ENCODE measurements at regions not wholly inside any gene's neighbourhood (a gene's known extent, or its start where the extent isn't known, plus 50 kb on each side); places are given as distances from the start of the nearest gene placed in this dataset.

DNA sequence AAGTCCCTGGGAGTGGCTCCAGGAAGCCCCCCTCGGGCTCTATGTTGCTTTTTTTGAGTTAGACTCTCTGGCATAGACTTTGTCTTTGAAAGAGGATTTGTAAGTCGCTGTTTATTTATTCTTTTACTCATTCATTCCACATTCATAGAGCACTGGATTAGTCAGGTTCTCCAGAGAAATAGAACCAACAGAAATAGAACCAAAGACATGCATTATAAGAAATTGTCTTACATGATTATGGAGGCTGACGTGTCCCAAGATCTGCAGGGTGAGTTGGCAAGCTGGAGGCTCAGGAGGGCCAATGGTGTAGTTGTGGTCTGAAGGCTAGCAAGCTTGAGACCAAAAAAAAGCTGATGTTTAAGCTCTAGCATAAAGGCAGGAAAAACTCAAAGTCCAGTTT is 98.3 kb upstream of the CHD6 start:
- H3K4me3 Mint-ChIP-seq: no peak overlapping the region
- H3F3A ChIP-seq (replicated peaks; ENCODE audit: low read depth): no peaks in the 10 kb centered on the region
- H3K79me2 ChIP-seq (replicated peaks; ENCODE audit: insufficient read depth): no peaks in the 10 kb centered on the region
- H3K27me3 Mint-ChIP-seq (ENCODE audit: insufficient read depth, low read depth, poor library complexity): peaks cover 2% of the 10 kb centered on the region
- H3K4me2 ChIP-seq: no peak overlapping the region
- no peak overlapping the region for H3K27ac Mint-ChIP-seq
- TF ChIP-seq, protein P1, sequence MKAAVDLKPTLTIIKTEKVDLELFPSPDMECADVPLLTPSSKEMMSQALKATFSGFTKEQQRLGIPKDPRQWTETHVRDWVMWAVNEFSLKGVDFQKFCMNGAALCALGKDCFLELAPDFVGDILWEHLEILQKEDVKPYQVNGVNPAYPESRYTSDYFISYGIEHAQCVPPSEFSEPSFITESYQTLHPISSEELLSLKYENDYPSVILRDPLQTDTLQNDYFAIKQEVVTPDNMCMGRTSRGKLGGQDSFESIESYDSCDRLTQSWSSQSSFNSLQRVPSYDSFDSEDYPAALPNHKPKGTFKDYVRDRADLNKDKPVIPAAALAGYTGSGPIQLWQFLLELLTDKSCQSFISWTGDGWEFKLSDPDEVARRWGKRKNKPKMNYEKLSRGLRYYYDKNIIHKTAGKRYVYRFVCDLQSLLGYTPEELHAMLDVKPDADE (IDR thresholded peaks at IDR 0.05): no peak
- TF ChIP-seq, protein P2, sequence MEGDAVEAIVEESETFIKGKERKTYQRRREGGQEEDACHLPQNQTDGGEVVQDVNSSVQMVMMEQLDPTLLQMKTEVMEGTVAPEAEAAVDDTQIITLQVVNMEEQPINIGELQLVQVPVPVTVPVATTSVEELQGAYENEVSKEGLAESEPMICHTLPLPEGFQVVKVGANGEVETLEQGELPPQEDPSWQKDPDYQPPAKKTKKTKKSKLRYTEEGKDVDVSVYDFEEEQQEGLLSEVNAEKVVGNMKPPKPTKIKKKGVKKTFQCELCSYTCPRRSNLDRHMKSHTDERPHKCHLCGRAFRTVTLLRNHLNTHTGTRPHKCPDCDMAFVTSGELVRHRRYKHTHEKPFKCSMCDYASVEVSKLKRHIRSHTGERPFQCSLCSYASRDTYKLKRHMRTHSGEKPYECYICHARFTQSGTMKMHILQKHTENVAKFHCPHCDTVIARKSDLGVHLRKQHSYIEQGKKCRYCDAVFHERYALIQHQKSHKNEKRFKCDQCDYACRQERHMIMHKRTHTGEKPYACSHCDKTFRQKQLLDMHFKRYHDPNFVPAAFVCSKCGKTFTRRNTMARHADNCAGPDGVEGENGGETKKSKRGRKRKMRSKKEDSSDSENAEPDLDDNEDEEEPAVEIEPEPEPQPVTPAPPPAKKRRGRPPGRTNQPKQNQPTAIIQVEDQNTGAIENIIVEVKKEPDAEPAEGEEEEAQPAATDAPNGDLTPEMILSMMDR (conservative IDR thresholded peaks at IDR 0.05; ENCODE audit: low read depth in 2 of 2): no peak
- TF ChIP-seq, protein P3, sequence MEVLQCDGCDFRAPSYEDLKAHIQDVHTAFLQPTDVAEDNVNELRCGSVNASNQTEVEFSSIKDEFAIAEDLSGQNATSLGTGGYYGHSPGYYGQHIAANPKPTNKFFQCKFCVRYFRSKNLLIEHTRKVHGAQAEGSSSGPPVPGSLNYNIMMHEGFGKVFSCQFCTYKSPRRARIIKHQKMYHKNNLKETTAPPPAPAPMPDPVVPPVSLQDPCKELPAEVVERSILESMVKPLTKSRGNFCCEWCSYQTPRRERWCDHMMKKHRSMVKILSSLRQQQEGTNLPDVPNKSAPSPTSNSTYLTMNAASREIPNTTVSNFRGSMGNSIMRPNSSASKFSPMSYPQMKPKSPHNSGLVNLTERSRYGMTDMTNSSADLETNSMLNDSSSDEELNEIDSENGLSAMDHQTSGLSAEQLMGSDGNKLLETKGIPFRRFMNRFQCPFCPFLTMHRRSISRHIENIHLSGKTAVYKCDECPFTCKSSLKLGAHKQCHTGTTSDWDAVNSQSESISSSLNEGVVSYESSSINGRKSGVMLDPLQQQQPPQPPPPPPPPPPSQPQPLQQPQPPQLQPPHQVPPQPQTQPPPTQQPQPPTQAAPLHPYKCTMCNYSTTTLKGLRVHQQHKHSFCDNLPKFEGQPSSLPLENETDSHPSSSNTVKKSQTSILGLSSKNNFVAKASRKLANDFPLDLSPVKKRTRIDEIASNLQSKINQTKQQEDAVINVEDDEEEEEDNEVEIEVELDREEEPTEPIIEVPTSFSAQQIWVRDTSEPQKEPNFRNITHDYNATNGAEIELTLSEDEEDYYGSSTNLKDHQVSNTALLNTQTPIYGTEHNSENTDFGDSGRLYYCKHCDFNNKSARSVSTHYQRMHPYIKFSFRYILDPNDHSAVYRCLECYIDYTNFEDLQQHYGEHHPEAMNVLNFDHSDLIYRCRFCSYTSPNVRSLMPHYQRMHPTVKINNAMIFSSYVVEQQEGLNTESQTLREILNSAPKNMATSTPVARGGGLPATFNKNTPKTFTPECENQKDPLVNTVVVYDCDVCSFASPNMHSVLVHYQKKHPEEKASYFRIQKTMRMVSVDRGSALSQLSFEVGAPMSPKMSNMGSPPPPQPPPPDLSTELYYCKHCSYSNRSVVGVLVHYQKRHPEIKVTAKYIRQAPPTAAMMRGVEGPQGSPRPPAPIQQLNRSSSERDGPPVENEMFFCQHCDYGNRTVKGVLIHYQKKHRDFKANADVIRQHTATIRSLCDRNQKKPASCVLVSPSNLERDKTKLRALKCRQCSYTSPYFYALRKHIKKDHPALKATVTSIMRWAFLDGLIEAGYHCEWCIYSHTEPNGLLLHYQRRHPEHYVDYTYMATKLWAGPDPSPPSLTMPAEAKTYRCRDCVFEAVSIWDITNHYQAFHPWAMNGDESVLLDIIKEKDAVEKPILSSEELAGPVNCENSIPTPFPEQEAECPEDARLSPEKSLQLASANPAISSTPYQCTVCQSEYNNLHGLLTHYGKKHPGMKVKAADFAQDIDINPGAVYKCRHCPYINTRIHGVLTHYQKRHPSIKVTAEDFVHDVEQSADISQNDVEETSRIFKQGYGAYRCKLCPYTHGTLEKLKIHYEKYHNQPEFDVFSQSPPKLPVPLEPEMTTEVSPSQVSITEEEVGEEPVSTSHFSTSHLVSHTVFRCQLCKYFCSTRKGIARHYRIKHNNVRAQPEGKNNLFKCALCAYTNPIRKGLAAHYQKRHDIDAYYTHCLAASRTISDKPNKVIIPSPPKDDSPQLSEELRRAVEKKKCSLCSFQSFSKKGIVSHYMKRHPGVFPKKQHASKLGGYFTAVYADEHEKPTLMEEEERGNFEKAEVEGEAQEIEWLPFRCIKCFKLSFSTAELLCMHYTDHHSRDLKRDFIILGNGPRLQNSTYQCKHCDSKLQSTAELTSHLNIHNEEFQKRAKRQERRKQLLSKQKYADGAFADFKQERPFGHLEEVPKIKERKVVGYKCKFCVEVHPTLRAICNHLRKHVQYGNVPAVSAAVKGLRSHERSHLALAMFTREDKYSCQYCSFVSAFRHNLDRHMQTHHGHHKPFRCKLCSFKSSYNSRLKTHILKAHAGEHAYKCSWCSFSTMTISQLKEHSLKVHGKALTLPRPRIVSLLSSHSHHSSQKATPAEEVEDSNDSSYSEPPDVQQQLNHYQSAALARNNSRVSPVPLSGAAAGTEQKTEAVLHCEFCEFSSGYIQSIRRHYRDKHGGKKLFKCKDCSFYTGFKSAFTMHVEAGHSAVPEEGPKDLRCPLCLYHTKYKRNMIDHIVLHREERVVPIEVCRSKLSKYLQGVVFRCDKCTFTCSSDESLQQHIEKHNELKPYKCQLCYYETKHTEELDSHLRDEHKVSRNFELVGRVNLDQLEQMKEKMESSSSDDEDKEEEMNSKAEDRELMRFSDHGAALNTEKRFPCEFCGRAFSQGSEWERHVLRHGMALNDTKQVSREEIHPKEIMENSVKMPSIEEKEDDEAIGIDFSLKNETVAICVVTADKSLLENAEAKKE (CRISPR knock-in tag; IDR thresholded peaks at IDR 0.05): no peak
- TF ChIP-seq POLR2AphosphoS5 (IDR thresholded peaks at IDR 0.05; ENCODE audit: low read depth) (no peak), ZNF114 (CRISPR knock-in tag; IDR thresholded peaks at IDR 0.05) (no peak), EZH2 (IDR thresholded peaks at IDR 0.05; ENCODE audit: low read depth, unreplicated experiment) (no peak), STAT1 (IDR thresholded peaks at IDR 0.05; ENCODE audit: unreplicated experiment) (no peak), EZH2phosphoT487 (IDR thresholded peaks at IDR 0.05; ENCODE audit: unreplicated experiment) (no peak), CREB1 (CRISPR knock-in tag; IDR thresholded peaks at IDR 0.05; ENCODE audit: low read depth) (no peak), JUNB (IDR thresholded peaks at IDR 0.05; ENCODE audit: unreplicated experiment) (no peak)
- TF ChIP-seq, protein P4, sequence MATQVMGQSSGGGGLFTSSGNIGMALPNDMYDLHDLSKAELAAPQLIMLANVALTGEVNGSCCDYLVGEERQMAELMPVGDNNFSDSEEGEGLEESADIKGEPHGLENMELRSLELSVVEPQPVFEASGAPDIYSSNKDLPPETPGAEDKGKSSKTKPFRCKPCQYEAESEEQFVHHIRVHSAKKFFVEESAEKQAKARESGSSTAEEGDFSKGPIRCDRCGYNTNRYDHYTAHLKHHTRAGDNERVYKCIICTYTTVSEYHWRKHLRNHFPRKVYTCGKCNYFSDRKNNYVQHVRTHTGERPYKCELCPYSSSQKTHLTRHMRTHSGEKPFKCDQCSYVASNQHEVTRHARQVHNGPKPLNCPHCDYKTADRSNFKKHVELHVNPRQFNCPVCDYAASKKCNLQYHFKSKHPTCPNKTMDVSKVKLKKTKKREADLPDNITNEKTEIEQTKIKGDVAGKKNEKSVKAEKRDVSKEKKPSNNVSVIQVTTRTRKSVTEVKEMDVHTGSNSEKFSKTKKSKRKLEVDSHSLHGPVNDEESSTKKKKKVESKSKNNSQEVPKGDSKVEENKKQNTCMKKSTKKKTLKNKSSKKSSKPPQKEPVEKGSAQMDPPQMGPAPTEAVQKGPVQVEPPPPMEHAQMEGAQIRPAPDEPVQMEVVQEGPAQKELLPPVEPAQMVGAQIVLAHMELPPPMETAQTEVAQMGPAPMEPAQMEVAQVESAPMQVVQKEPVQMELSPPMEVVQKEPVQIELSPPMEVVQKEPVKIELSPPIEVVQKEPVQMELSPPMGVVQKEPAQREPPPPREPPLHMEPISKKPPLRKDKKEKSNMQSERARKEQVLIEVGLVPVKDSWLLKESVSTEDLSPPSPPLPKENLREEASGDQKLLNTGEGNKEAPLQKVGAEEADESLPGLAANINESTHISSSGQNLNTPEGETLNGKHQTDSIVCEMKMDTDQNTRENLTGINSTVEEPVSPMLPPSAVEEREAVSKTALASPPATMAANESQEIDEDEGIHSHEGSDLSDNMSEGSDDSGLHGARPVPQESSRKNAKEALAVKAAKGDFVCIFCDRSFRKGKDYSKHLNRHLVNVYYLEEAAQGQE (IDR thresholded peaks at IDR 0.05; ENCODE audit: unreplicated experiment): no peak
- H3K4me3 ChIP-seq: no peak overlapping the region
- peaks cover 5% of the 10 kb centered on the region; the same call in 1 of the 2 replicates for H3K9me2 ChIP-seq (ENCODE audit: insufficient read depth)
- no peak overlapping the region for H3K27ac ChIP-seq (ENCODE audit: low read depth)
- DNase-seq (ENCODE audit: low spot score) (no peak), ATAC-seq (no peak)
- H3K36me3 ChIP-seq (ENCODE audit: insufficient read depth): no peaks in the 10 kb centered on the region
- peaks cover 83% of the 10 kb centered on the region for H3K9me3 Mint-ChIP-seq
- peaks cover 4% of the 10 kb centered on the region; the same call in 1 of the 2 replicates for H3K4me1 ChIP-seq (ENCODE audit: insufficient read depth)
- H2AFZ ChIP-seq: no peak overlapping the region
- H3K4me1 Mint-ChIP-seq: no peaks in the 10 kb centered on the region
- peaks cover 16% of the 10 kb centered on the region for H3K36me3 Mint-ChIP-seq (ENCODE audit: low read depth)
- H4K20me1 ChIP-seq (replicated peaks; ENCODE audit: insufficient read depth): no peaks in the 10 kb centered on the region
- no peaks in the 10 kb centered on the region for H3K27me3 ChIP-seq (ENCODE audit: insufficient read depth)
